Kasumi-1 (cell line): ENCODE measurements at regions not wholly inside any gene's neighbourhood (a gene's known extent, or its start where the extent isn't known, plus 50 kb on each side); places are given as distances from the start of the nearest gene placed in this dataset.
"Not testable (repeated sequence)": the region's sequence is repeated elsewhere in the genome, so short reads cannot be mapped to it uniquely, and the experiment has no call there.

Experiments used
- DNase-seq, 2 experiments: peaks; one replicate each; lab custom pipeline; 2025; lab: John Stamatoyannopoulos, UW

- DNase-seq = no peak
Observed at GRCh38 chr14:65834812-65835211, 422.3 kb downstream of the FUT8 start.

- DNase-seq = no peak
Observed at GRCh38 chr14:65835501-65835900, 423.0 kb downstream of the FUT8 start.

GRCh38 chr14:65838565-65838964, 426.0 kb downstream of the FUT8 start:
- DNase-seq = peak in 1 of 2 experiments; percentile 1

- DNase-seq = no peak
Observed at GRCh38 chr14:65840118-65840751, 427.7 kb downstream of the FUT8 start.

- no peak for DNase-seq
Observed at GRCh38 chr14:65840786-65841185, 428.3 kb downstream of the FUT8 start.

GRCh38 chr14:65846196-65846868, 433.8 kb downstream of the FUT8 start:
- peak in 1 of 2 experiments; percentile 13 for DNase-seq

- DNase-seq = no peak
Observed at GRCh38 chr14:65847075-65847847, 434.7 kb downstream of the FUT8 start.

GRCh38 chr14:65847931-65848330, 435.4 kb downstream of the FUT8 start:
- not testable (repeated sequence) for DNase-seq

GRCh38 chr14:65849091-65849490, 436.6 kb downstream of the FUT8 start:
- DNase-seq = no peak

- DNase-seq = no peak
Observed at GRCh38 chr14:65849558-65849957, 437.0 kb downstream of the FUT8 start.

GRCh38 chr14:65850429-65851135, 438.1 kb downstream of the FUT8 start:
- DNase-seq = no peak

- no peak for DNase-seq
Observed at GRCh38 chr14:65852689-65853088, 440.2 kb downstream of the FUT8 start.

GRCh38 chr14:65853407-65853955, 441.0 kb downstream of the FUT8 start:
- DNase-seq = no peak

- DNase-seq = no peak
Observed at GRCh38 chr14:65854215-65854614, 441.7 kb downstream of the FUT8 start.

GRCh38 chr14:65860956-65861611, 448.6 kb downstream of the FUT8 start:
- no peak for DNase-seq

GRCh38 chr14:65864549-65864948, 452.0 kb downstream of the FUT8 start:
- DNase-seq = no peak

- DNase-seq = no peak
Observed at GRCh38 chr14:65864984-65865383, 452.5 kb downstream of the FUT8 start.

GRCh38 chr14:65866448-65866847, 453.9 kb downstream of the FUT8 start:
- no peak for DNase-seq

- no peak for DNase-seq
Observed at GRCh38 chr14:65866886-65867285, 454.4 kb downstream of the FUT8 start.

- no peak for DNase-seq
Observed at GRCh38 chr14:65867333-65867732, 454.8 kb downstream of the FUT8 start.

GRCh38 chr14:65872536-65872935, 460.0 kb downstream of the FUT8 start:
- DNase-seq = no peak

GRCh38 chr14:65877166-65877565, 464.6 kb downstream of the FUT8 start:
- no peak for DNase-seq
